ENCODE measurements at regions not wholly inside any gene's neighbourhood (a gene's known extent, or its start where the extent isn't known, plus 50 kb on each side); places are given as distances from the start of the nearest gene placed in this dataset.
"Not testable (repeated sequence)": the region's sequence is repeated elsewhere in the genome, so short reads cannot be mapped to it uniquely, and the experiment has no call there.

GRCh38 chr18:21981489-21981888 is 187.9 kb upstream of the GATA6 start:
- WGBS (ENCODE audit: insufficient coverage): 98% methylated on average over 5 of the region's 11 CpGs
- not testable (repeated sequence) for H3K36me3 Mint-ChIP-seq; H3K4me1 Mint-ChIP-seq; H3K4me1 ChIP-seq (ENCODE audit: control insufficient read depth in 1 of 2, extremely low read depth in 1 of 2, insufficient read depth in 2 of 2, low read length in 2 of 2); H3K27me3 ChIP-seq (replicated peaks in 1 of 2; ENCODE audit: control insufficient read depth in 2 of 2, extremely low read depth in 1 of 2, insufficient read depth in 2 of 2, low read length in 1 of 2); H3K9me3 Mint-ChIP-seq; H3K9me3 ChIP-seq; ATAC-seq (replicated peaks in 1 of 4); H3K4me3 Mint-ChIP-seq; H3K27ac Mint-ChIP-seq; H3K27ac ChIP-seq (ENCODE audit: low read length); H3K4me3 ChIP-seq (ENCODE audit: control insufficient read depth in 1 of 2, extremely low read depth in 1 of 2, low read length in 1 of 2); H3K27me3 Mint-ChIP-seq; DNase-seq; H3K36me3 ChIP-seq (ENCODE audit: control insufficient read depth in 2 of 2, extremely low read depth in 1 of 2, insufficient read depth in 1 of 2, low read length in 1 of 2)
- POLR2A ChIA-PET: interaction anchor here in 1 of 2 donors (0.7 kb wide), 1 partner anchor 59 kb away, joined by 5 read pairs; no protein-coding TSS in a partner anchor
- CTCF ChIA-PET: interaction anchor here (0.6 to 0.7 kb wide), 2 partner anchors 83 to 726 kb away, joined by 3 read pairs; no protein-coding TSS in a partner anchor

GRCh38 chr18:21991081-21991534 is 178.3 kb upstream of the GATA6 start:
- ATAC-seq (replicated peaks in 1 of 4) (no peak), DNase-seq (no peak)
- no peak overlapping the region for H3K27ac Mint-ChIP-seq
- no peaks in the 10 kb centered on the region for H3K4me1 Mint-ChIP-seq
- Histone ChIP-seq H3K27ac (ENCODE audit: low read length) (no peak overlapping the region), H3K9me3 (no peaks in the 10 kb centered on the region), H3K27me3 (replicated peaks in 1 of 2; ENCODE audit: control insufficient read depth in 2 of 2, extremely low read depth in 1 of 2, insufficient read depth in 2 of 2, low read length in 1 of 2) (peaks cover 3 to 8% of the 10 kb centered on the region in 2 experiments), H3K4me3 (ENCODE audit: control insufficient read depth in 1 of 2, extremely low read depth in 1 of 2, low read length in 1 of 2) (no peak overlapping the region), H3K36me3 (ENCODE audit: control insufficient read depth in 2 of 2, extremely low read depth in 1 of 2, insufficient read depth in 1 of 2, low read length in 1 of 2) (no peaks in the 10 kb centered on the region), H3K4me1 (ENCODE audit: control insufficient read depth in 1 of 2, extremely low read depth in 1 of 2, insufficient read depth in 2 of 2, low read length in 2 of 2) (no peaks in the 10 kb centered on the region)
- ChIA-PET POLR2A (no interaction called here), CTCF (no interaction called here)
- no peak overlapping the region for H3K4me3 Mint-ChIP-seq
- no peaks in the 10 kb centered on the region for H3K36me3 Mint-ChIP-seq
- no peaks in the 10 kb centered on the region for H3K9me3 Mint-ChIP-seq
- WGBS (ENCODE audit: insufficient coverage): 47% methylated on average over 1 of the region's 1 CpG
- peaks cover 6 to 13% of the 10 kb centered on the region in 2 donors for H3K27me3 Mint-ChIP-seq

- peaks cover 3 to 8% of the 10 kb centered on the region in 2 experiments for H3K27me3 ChIP-seq (replicated peaks in 1 of 2; ENCODE audit: control insufficient read depth in 2 of 2, extremely low read depth in 1 of 2, insufficient read depth in 2 of 2, low read length in 1 of 2)
- DNase-seq (no peak), ATAC-seq (replicated peaks in 1 of 4) (no peak)
- no peaks in the 10 kb centered on the region for H3K9me3 ChIP-seq
- H3K4me1 ChIP-seq (ENCODE audit: control insufficient read depth in 1 of 2, extremely low read depth in 1 of 2, insufficient read depth in 2 of 2, low read length in 2 of 2): no peaks in the 10 kb centered on the region
- H3K9me3 Mint-ChIP-seq: no peaks in the 10 kb centered on the region
- ChIA-PET CTCF (no interaction called here), POLR2A (no interaction called here)
- H3K4me3 Mint-ChIP-seq: no peak overlapping the region
- H3K36me3 ChIP-seq (ENCODE audit: control insufficient read depth in 2 of 2, extremely low read depth in 1 of 2, insufficient read depth in 1 of 2, low read length in 1 of 2): no peaks in the 10 kb centered on the region
- H3K4me1 Mint-ChIP-seq: no peaks in the 10 kb centered on the region
- no peak overlapping the region for H3K4me3 ChIP-seq (ENCODE audit: control insufficient read depth in 1 of 2, extremely low read depth in 1 of 2, low read length in 1 of 2)
- no peaks in the 10 kb centered on the region for H3K36me3 Mint-ChIP-seq
- H3K27ac ChIP-seq (ENCODE audit: low read length): no peak overlapping the region
- no peak overlapping the region for H3K27ac Mint-ChIP-seq
- H3K27me3 Mint-ChIP-seq: peaks cover 6 to 13% of the 10 kb centered on the region in 2 donors
- WGBS (ENCODE audit: insufficient coverage): 65% methylated on average over 3 of the region's 6 CpGs
Measured at GRCh38 chr18:21991886-21992285, 177.5 kb upstream of the GATA6 start.

- no peak for ATAC-seq (replicated peaks in 1 of 4)
- H3K27ac Mint-ChIP-seq: no peak overlapping the region
- no peaks in the 10 kb centered on the region for H3K36me3 Mint-ChIP-seq
- ChIA-PET POLR2A (no interaction called here), CTCF (interaction anchor here in 1 of 2 donors (0.6 kb wide), 2 partner anchors 12 to 980 kb away, joined by 3 to 6 read pairs; no protein-coding TSS in a partner anchor)
- H3K4me3 ChIP-seq (ENCODE audit: control insufficient read depth in 1 of 2, extremely low read depth in 1 of 2, low read length in 1 of 2): no peak overlapping the region
- no peak overlapping the region for H3K27ac ChIP-seq (ENCODE audit: low read length)
- H3K4me1 Mint-ChIP-seq: peaks cover 4 to 7% (median 7%) of the 10 kb centered on the region in 3 donors
- H3K4me1 ChIP-seq (ENCODE audit: control insufficient read depth in 1 of 2, extremely low read depth in 1 of 2, insufficient read depth in 2 of 2, low read length in 2 of 2): no peaks in the 10 kb centered on the region
- WGBS (ENCODE audit: insufficient coverage): 83% methylated on average over 3 of the region's 3 CpGs
- peaks cover 5 to 9% of the 10 kb centered on the region in 2 donors for H3K27me3 Mint-ChIP-seq
- DNase-seq: no peak
- no peaks in the 10 kb centered on the region for H3K9me3 Mint-ChIP-seq
- H3K36me3 ChIP-seq (ENCODE audit: control insufficient read depth in 2 of 2, extremely low read depth in 1 of 2, insufficient read depth in 1 of 2, low read length in 1 of 2): no peaks in the 10 kb centered on the region
- peaks cover 0 to 8% of the 10 kb centered on the region in 2 experiments for H3K27me3 ChIP-seq (replicated peaks in 1 of 2; ENCODE audit: control insufficient read depth in 2 of 2, extremely low read depth in 1 of 2, insufficient read depth in 2 of 2, low read length in 1 of 2)
- H3K9me3 ChIP-seq: no peaks in the 10 kb centered on the region
- no peak overlapping the region for H3K4me3 Mint-ChIP-seq
Measured at GRCh38 chr18:21996351-21996826, 173.0 kb upstream of the GATA6 start.

- CTCF ChIA-PET: interaction anchor here in 1 of 2 donors (0.7 kb wide), 1 partner anchor 16 kb away, joined by 3 read pairs; no protein-coding TSS in a partner anchor
- peak in 2 of 4 experiments; percentile 28 to 41 for ATAC-seq (replicated peaks in 1 of 4)
Measured at GRCh38 chr18:21997207-21998143, 171.9 kb upstream of the GATA6 start.

GRCh38 chr18:21998486-21998885 is 170.9 kb upstream of the GATA6 start:
- Mint-ChIP-seq H3K36me3 (no peaks in the 10 kb centered on the region), H3K27ac (no peak overlapping the region), H3K4me1 (peaks cover 4 to 7% (median 7%) of the 10 kb centered on the region in 3 donors), H3K4me3 (no peak overlapping the region), H3K27me3 (peaks cover 4 to 9% of the 10 kb centered on the region in 2 donors), H3K9me3 (no peaks in the 10 kb centered on the region)
- peaks cover 0 to 5% of the 10 kb centered on the region in 2 experiments for H3K27me3 ChIP-seq (replicated peaks in 1 of 2; ENCODE audit: control insufficient read depth in 2 of 2, extremely low read depth in 1 of 2, insufficient read depth in 2 of 2, low read length in 1 of 2)
- H3K9me3 ChIP-seq: no peaks in the 10 kb centered on the region
- H3K36me3 ChIP-seq (ENCODE audit: control insufficient read depth in 2 of 2, extremely low read depth in 1 of 2, insufficient read depth in 1 of 2, low read length in 1 of 2): no peaks in the 10 kb centered on the region
- no peak overlapping the region for H3K27ac ChIP-seq (ENCODE audit: low read length)
- ChIA-PET CTCF (interaction anchor here (0.6 to 0.7 kb wide), 3 partner anchors 15 to 316 kb away, joined by 3 to 5 read pairs (median 3); no protein-coding TSS in a partner anchor), POLR2A (no interaction called here)
- no peak overlapping the region for H3K4me3 ChIP-seq (ENCODE audit: control insufficient read depth in 1 of 2, extremely low read depth in 1 of 2, low read length in 1 of 2)
- DNase-seq (no peak), ATAC-seq (replicated peaks in 1 of 4) (no peak)
- no peaks in the 10 kb centered on the region for H3K4me1 ChIP-seq (ENCODE audit: control insufficient read depth in 1 of 2, extremely low read depth in 1 of 2, insufficient read depth in 2 of 2, low read length in 2 of 2)
- 87% methylated on average over 7 of the region's 9 CpGs for WGBS (ENCODE audit: insufficient coverage)

More at GRCh38 chr18:21997207-21998143, 171.9 kb upstream of the GATA6 start:
- POLR2A ChIA-PET: no interaction called here
- no peak overlapping the region for H3K27ac ChIP-seq (ENCODE audit: low read length)
- peak in 4 of 35 experiments; percentile 0 to 50 (median 4) for DNase-seq
- no peaks in the 10 kb centered on the region for H3K36me3 ChIP-seq (ENCODE audit: control insufficient read depth in 2 of 2, extremely low read depth in 1 of 2, insufficient read depth in 1 of 2, low read length in 1 of 2)
- Mint-ChIP-seq H3K9me3 (no peaks in the 10 kb centered on the region), H3K4me3 (no peak overlapping the region), H3K36me3 (no peaks in the 10 kb centered on the region), H3K4me1 (peaks cover 4 to 7% (median 7%) of the 10 kb centered on the region in 3 donors), H3K27ac (no peak overlapping the region), H3K27me3 (peaks cover 4 to 9% of the 10 kb centered on the region in 2 donors)
- no peak overlapping the region for H3K4me3 ChIP-seq (ENCODE audit: control insufficient read depth in 1 of 2, extremely low read depth in 1 of 2, low read length in 1 of 2)
- H3K4me1 ChIP-seq (ENCODE audit: control insufficient read depth in 1 of 2, extremely low read depth in 1 of 2, insufficient read depth in 2 of 2, low read length in 2 of 2): no peaks in the 10 kb centered on the region
- no peaks in the 10 kb centered on the region for H3K9me3 ChIP-seq
- H3K27me3 ChIP-seq (replicated peaks in 1 of 2; ENCODE audit: control insufficient read depth in 2 of 2, extremely low read depth in 1 of 2, insufficient read depth in 2 of 2, low read length in 1 of 2): peaks cover 0 to 8% of the 10 kb centered on the region in 2 experiments
- WGBS (ENCODE audit: insufficient coverage): 73% methylated on average over 4 of the region's 14 CpGs
